HUES48 (cell line): ENCODE measurements at regions not wholly inside any gene's neighbourhood (a gene's known extent, or its start where the extent isn't known, plus 50 kb on each side); places are given as distances from the start of the nearest gene placed in this dataset.

Source experiments
- H3K27ac ChIP-seq: one replicate; pipeline ENCODE4 v1.7.0; 2013; ENCODE audit warnings: low read depth, low read length, inconsistent platforms
- H3K27me3 ChIP-seq: 2 replicates; pipeline ENCODE4 v1.6.1; 2013; ENCODE audit warnings: mild to moderate bottlenecking, low read length; ENCODE audit not compliant: control insufficient read depth, insufficient read depth
- H3K36me3 ChIP-seq: 2 replicates; pipeline ENCODE4 v1.6.1; 2013; ENCODE audit warnings: low read length; ENCODE audit not compliant: control insufficient read depth, insufficient read depth
- H3K4me1 ChIP-seq: 2 replicates; pipeline ENCODE4 v1.6.1; 2013; ENCODE audit warnings: mild to moderate bottlenecking, low read length; ENCODE audit not compliant: control insufficient read depth, insufficient read depth
- H3K4me3 ChIP-seq: 2 replicates; pipeline ENCODE4 v1.5.1; 2013; ENCODE audit warnings: mild to moderate bottlenecking, low read depth, low read length
- H3K9ac ChIP-seq: 2 replicates; pipeline ENCODE4 v1.6.1; 2013; ENCODE audit warnings: mild to moderate bottlenecking, low read depth, low read length, moderate library complexity
- H3K9me3 ChIP-seq: 2 replicates; pipeline ENCODE4 v1.6.1; 2013; ENCODE audit warnings: low read length; ENCODE audit not compliant: control insufficient read depth, insufficient read depth

DNA sequence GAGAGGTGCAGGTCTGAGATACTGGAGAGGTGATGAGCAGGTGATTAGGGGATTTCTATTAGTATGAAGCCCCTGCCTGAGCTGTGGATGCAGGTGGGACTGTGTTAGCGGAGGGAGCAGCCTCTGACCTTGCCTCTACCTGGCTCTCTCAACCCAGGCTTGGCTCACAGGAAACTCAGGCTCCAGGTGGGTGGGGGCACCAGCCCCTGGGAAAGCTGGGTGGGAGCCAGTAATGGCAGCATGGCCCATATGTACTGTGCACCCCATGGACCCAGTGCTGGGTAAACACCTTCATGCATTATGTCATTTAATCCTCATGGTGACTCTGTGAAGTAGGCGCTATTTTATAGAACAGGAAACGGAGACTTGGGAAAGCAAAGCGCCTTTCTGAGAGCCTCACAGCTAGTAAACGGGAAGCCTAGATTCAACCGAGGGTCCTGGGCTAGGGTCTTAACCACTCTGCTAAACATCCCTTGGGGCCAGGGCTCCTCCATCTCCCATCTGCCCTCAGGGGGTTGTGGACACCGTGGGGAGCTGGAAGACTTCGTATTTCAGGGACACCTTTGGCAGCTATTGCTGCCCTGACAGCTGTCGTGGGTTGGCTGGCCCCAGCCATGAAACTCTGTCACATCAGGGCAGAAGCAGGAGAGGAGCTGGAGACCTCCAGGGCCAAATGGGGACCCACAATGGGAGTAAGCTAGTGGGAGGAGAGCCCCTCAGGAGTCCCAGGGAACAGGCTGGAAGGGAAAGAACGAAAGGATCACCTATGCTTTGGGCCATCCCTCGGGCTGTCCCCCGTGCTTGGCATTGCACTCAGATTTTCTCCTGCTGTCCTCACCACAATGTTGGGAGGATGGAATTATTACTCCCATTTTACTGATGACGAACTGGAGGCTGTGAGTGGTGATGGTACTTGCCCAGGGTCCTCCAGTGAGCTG, 59.6 kb upstream of the CSF3R start:
- H3K36me3 ChIP-seq: no peaks in the 10 kb centered on the region
- H3K9me3 ChIP-seq: no peaks in the 10 kb centered on the region
- H3K4me3 ChIP-seq: no peak overlapping the region
- no peaks in the 10 kb centered on the region for H3K4me1 ChIP-seq
- no peak overlapping the region for H3K27ac ChIP-seq
- H3K9ac ChIP-seq: no peak overlapping the region
- H3K27me3 ChIP-seq: no peaks in the 10 kb centered on the region

DNA sequence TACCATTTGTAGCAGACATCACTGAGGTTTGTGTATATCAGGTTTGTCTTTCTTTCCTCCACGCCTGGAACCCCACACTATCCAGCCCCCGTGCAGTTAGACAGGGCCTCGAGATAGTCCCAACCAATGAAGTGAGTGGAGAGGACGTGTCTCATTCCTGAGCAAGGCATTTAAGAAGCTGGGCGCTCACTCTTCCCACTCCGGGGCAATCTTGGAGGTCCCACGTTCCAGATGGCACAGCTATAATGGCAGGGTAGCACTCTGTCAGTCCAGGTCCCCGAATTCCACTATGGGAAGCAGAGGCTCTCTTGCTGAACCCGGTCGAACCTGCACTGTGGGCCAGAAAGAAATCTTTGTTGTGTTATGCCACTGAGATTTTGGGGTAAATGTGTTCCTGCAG, 57.3 kb upstream of the CSF3R start:
- no peaks in the 10 kb centered on the region for H3K36me3 ChIP-seq
- H3K27ac ChIP-seq: no peak overlapping the region
- H3K9me3 ChIP-seq: no peaks in the 10 kb centered on the region
- no peaks in the 10 kb centered on the region for H3K27me3 ChIP-seq
- H3K4me1 ChIP-seq: no peaks in the 10 kb centered on the region
- H3K4me3 ChIP-seq: no peak overlapping the region
- H3K9ac ChIP-seq: no peak overlapping the region

DNA sequence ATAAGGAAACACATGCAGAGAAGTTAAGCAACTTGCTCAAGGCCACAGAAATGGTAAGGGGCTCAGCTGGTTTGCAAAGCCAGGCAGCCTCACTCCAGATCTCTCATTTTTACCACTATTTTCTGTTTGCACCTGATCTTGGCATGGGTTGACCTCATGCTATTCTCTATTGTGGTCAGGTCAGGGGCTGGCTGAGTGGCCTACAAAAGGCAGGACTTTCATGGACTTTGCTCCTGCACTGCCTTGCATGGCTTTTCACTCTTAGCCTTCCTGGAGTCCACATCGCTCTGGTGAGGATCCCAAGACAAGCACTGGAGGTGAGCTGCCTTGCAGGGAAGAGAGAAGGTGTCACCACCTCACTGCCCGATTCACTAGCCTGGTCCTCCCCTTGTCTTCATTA, 56.8 kb upstream of the CSF3R start:
- Histone ChIP-seq H3K9me3 (no peaks in the 10 kb centered on the region), H3K4me1 (no peaks in the 10 kb centered on the region), H3K27me3 (no peaks in the 10 kb centered on the region), H3K4me3 (no peak overlapping the region), H3K36me3 (no peaks in the 10 kb centered on the region), H3K27ac (no peak overlapping the region), H3K9ac (no peak overlapping the region)

DNA sequence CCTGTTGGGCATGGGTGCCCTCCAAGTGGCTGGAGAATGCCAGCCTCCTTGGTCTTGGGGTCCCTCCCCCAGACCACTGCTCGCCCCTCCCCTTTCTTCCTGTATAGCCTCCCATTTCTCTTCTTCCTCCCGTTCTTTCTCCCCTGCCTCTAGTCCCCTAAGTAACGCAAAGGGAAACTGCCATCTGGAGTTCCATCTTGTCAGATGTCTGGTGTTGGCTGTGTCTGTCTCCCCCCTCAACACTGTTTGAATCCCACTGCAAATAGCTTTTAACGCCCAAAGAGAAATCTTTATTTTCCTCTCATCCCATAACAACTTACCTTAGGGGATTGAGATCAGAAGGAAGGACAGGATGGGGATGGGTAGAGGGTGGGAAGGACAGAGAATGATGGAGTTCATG, 55.3 kb upstream of the CSF3R start:
- Histone ChIP-seq H3K9ac (no peak overlapping the region), H3K4me3 (no peak overlapping the region), H3K4me1 (no peaks in the 10 kb centered on the region), H3K36me3 (no peaks in the 10 kb centered on the region), H3K9me3 (no peaks in the 10 kb centered on the region), H3K27ac (no peak overlapping the region), H3K27me3 (no peaks in the 10 kb centered on the region)

DNA sequence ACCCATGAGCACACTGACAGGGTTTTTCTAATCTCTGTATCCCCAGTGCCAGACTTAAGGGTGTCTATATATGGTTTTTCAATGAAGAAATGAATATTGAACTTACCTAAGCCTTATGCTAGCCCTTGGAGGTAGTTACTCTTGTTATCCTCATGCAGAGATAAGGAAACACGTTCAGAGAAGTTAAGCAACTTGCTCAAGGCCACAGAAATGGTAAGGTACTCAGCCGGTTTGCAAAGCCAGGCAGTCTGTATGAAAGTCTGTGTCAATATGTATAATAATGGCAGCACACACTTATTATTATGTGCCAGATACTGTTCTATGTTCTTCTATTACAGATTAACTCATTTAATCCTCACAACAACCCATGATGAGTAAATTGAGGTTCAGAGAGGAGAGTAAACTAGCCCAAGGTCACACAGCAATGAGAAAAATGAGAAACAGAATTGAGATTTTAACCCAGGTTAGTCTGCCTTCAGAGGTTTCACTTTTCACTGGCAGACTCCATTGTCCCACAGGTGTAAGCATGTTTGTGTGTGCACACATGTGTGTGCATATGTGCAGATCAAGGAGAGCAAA, 54.6 kb upstream of the CSF3R start:
- H3K9ac ChIP-seq: no peak overlapping the region
- H3K9me3 ChIP-seq: no peaks in the 10 kb centered on the region
- no peak overlapping the region for H3K4me3 ChIP-seq
- H3K36me3 ChIP-seq: no peaks in the 10 kb centered on the region
- no peaks in the 10 kb centered on the region for H3K4me1 ChIP-seq
- H3K27ac ChIP-seq: no peak overlapping the region
- no peaks in the 10 kb centered on the region for H3K27me3 ChIP-seq

DNA sequence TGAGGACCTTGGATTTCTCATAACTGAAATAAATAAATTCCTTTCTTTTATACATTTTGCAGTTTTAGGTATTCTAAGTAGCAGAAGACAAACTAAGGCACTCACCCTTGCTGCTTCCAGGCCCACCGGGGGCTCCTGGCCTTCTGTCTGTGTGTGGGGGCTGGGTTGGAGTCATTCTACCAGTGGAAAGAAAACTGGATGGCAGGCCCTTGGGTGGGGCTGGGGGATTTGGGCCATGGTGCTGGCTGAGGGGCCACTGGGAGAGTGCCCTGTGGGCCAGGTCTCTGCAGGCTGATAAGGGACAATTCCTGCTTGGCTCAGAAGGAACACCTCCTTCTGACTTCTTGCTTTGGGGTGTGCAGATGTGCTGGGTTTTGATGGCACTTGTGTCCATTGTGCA, 54.0 kb upstream of the CSF3R start:
- Histone ChIP-seq H3K4me3 (no peak overlapping the region), H3K9me3 (no peaks in the 10 kb centered on the region), H3K4me1 (no peaks in the 10 kb centered on the region), H3K36me3 (no peaks in the 10 kb centered on the region), H3K27ac (no peak overlapping the region), H3K9ac (no peak overlapping the region), H3K27me3 (no peaks in the 10 kb centered on the region)

DNA sequence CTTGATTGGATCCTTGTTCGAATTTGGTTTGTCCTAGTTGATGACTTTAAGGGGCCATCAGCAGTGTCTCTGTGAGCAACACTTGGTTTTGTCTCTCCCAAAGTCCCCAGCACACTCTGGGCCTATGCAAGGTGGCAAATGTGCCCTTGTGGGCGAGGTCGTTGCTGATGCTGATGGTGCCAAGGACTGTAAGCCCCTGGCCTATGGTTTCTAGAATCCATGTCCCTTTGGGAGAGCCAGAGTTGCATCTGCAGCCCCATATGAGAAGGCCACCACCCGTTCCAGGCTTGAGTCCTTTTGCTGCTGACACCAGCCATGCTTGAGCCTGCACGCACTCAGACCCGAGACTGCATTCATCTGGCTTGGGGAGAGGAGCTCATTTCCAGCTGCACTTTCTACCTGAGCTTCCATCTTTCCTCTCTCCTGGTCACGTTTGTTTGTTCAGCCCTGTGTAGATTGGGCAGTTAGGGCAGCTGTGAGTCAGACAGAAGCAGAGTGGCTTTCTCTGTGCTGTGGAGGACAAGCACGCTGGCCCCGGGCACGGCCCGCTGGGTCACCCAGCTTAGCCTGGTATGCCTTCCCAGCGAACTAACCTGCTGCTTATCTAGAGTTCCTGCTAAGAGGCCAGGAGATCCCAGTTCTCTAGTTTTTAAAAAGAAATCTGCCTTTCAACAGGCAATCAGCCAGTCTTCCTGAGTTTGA, 52.1 kb upstream of the CSF3R start:
- H3K4me3 ChIP-seq: no peak overlapping the region
- no peak overlapping the region for H3K27ac ChIP-seq
- H3K9ac ChIP-seq: no peak overlapping the region
- no peaks in the 10 kb centered on the region for H3K27me3 ChIP-seq
- H3K9me3 ChIP-seq: no peaks in the 10 kb centered on the region
- H3K4me1 ChIP-seq: no peaks in the 10 kb centered on the region
- H3K36me3 ChIP-seq: no peaks in the 10 kb centered on the region

DNA sequence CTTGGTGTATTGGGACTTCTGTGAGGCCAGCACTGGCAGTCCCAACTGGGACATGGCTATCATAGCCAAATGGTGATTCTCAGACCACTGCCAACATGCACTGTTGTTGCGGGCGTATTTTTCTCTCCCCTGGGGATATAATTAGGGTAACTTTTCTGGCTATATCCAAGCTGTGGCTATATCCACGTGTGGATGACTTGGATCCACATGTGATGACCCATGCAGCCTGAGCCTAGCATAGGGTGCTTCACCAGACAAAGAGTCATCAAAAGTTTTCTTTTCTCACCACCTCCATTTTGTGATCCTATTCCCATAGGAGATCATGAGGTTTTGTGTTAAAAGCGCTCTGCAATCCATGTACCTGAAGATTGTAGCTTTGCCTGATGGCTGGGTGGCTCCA, 51.2 kb upstream of the CSF3R start:
- H3K9me3 ChIP-seq: no peaks in the 10 kb centered on the region
- no peak overlapping the region for H3K9ac ChIP-seq
- H3K4me3 ChIP-seq: no peak overlapping the region
- no peak overlapping the region for H3K27ac ChIP-seq
- H3K27me3 ChIP-seq: no peaks in the 10 kb centered on the region
- no peaks in the 10 kb centered on the region for H3K36me3 ChIP-seq
- no peaks in the 10 kb centered on the region for H3K4me1 ChIP-seq

DNA sequence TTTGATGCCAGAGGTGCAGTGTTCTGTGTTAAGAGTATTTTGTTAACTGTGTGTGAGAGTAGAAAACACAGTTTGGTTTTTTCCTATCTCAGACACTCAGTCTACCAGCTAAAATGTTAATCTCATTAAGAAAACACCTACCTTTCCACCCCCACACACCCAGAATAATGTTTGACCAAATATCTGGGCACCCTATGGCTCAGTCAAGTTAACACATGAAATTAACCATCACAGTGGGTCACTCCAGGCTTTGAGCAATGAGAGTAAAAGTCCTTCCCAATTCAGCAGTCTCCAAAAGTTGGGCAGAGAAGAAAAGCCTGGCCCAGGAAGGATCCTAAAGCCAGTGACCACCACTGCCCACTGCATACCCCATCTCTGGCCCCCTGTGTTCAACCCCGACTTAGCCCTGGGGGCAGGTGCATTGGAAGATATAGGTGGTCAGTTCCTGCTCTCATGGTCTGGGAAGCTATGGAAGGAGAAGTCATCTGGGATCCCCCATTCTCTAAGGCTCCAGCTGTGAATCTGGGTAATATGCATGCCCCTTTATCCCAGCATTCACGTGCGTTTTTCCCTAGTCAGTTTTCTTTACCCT, 50.2 kb upstream of the CSF3R start:
- Histone ChIP-seq H3K27me3 (no peaks in the 10 kb centered on the region), H3K4me3 (no peak overlapping the region), H3K27ac (no peak overlapping the region), H3K36me3 (no peaks in the 10 kb centered on the region), H3K9ac (no peak overlapping the region), H3K4me1 (no peaks in the 10 kb centered on the region), H3K9me3 (no peaks in the 10 kb centered on the region)
